ENCODE measurements at regions not wholly inside any gene's neighbourhood (a gene's known extent, or its start where the extent isn't known, plus 50 kb on each side); places are given as distances from the start of the nearest gene placed in this dataset.
"Not testable (repeated sequence)": the region's sequence is repeated elsewhere in the genome, so short reads cannot be mapped to it uniquely, and the experiment has no call there.

DNA sequence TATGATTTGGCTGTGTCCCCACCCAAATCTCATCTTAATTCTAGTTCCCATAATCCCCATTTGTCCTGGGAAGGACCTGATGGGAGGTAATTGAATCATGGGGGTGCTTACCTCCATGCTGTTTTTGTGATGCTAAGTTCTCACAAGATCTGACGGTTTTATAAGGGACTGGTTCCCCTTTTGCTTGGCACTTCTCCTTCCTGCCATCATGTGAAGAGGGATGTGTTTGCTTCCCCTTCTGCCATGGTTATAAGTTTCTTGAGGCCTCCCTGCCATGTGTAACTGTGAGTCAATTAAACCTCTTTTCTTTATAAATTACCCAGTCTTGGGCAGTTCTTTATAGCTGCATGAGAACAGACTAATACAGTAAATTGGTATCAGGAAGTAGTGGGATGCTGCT lies 114.1 kb downstream of the ZNF648 start:
- no peak for DNase-seq

DNA sequence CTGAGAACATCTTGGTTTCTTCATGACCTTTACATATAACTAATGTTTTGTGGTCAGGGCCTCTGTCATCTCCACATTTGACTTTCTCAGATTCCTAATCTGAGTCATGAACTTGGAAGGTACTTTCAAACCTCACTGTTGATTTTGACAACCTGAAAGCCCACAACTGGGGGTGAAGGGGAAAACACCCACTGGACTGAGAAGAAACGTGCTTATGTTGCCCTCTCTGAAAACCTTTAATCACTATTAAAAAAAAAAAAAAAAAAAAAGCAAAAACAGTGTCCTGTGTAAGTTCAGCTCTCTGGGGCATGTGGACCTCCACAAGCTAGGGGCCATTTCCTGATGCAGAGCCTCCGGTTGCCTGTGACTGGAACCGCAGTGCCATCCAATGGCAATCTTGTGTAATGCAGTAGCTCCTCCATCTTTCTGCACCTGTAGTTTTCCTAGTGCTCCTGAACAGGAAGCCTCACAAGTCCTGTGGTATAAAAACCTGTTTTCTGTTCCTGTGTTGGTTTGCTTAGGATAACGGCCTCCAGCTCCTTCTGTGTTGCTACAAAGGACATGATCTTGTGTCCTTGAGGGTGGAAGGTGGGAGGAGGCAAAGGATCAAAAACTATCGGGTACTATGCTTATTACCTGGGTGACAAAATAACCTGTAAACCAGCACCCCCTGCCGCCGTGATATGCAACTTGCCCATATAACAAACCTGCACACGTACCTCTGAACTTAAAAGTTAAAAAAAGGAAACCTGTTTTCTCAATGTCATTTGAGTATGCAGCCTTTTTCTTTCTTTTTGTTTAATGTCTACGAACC lies 124.5 kb downstream of the ZNF648 start:
- peak; percentile 84 for DNase-seq

DNA sequence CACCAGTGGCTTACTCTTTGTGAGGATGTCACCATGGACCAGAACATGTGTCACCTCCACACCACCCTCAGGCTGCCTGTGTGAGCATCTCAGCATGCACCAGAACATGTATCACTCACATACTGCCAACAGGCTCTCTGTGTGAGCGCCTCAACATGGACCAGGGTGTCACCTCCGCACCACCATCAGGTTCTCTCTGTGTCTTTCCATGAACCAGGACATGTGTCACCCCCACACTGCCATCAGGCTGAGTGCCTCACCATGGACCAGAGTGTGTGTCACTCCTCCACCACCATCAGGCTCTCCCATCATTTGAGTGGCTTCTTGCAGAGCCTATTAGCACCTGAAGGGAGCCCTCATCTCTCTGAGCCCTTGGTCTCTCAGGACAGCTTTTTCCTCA lies 125.2 kb downstream of the ZNF648 start:
- no peak for DNase-seq

DNA sequence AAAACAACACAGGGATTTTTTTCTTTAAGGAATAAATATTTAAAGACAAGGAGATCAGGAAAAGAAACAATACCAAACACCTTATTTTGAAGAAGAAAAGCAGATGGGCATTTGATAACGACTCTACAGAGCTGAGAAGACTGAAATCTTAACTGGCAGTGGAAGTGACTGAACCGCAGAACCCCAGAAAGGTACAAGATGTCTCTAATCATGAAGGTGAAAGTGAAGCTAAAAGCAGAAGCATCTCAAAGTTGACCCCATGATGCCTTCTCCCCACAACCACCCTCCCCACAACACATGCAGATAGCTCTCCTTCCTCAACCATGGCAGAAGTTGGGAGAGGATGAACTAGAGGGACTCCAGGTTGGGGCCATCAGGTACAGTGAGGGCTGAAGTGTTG lies 129.6 kb downstream of the ZNF648 start:
- no peak for DNase-seq

DNA sequence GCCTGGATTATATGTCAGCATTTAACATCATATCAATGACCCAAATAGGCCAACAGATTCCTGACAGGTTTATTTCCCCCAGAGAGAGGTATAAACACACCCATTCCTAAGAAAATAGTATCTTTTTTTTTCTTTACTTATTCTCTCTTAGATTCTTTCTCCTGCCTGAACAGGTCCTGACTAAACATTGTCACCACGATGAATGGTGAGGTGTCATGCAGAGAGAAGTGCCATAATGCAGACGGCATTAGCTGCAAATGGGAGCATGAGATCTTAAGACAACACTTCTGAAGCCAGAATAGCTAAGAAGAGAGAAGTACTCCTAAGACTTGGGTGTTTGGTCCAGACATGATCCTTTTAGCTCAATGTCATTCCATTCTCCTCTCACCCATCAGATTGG lies 131.3 kb downstream of the ZNF648 start:
- no peak for DNase-seq

DNA sequence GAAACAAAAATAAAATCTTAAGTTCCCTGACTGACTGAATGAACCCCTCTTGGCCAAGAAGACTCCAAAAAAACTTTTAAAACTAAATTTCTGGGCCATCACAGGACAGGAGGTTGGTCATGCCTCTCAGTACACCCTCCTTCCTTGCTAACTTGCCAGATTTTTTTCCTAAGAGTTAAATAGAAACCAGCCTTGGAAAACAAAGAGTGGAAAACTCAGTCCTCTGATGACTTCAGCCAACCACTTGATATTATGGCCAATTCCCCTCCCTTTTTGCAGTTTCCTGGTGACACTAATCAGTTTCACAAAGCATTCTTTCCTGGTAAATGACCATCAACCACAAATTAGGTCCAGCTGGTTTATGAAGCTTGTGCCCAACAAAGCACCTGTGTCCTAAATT lies 134.8 kb downstream of the ZNF648 start:
- DNase-seq = no peak

DNA sequence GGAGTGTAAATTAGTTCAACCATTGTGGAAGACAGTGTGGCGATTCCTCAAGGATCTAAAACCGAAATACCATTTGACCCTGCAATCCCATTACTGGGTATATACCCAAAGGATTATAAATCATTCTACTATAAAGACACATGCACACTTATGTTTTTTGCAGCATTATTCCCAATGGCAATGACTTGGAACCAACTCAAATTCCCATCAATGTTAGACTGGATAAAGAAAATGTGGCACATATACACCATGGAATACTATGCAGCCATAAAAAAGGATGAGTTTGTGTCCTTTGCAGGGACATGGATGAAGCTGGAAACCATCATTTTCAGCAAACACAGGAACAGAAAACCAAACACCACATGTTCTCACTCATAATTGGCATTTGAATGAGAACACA lies 137.5 kb downstream of the ZNF648 start:
- not testable (repeated sequence) for DNase-seq

DNA sequence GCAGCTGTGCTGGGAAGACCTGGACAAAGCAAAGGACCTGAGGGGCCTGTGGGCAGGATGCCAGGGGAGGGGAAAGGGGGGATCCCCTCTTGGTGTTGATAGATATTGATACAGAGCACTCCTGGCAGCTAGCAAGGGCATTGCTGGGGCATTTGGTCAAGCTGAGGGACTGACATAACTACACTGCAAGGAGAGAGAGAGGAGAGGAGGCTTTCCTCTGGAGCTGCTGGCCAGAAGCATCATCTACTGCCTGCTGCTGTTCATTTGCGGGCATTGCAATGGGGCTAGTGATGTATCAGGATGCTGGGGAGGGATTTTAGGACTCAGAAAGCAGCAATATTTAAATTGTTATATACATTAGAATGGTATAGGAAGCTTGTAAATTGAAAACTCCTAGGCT lies 142.0 kb downstream of the ZNF648 start:
- no peak for DNase-seq

DNA sequence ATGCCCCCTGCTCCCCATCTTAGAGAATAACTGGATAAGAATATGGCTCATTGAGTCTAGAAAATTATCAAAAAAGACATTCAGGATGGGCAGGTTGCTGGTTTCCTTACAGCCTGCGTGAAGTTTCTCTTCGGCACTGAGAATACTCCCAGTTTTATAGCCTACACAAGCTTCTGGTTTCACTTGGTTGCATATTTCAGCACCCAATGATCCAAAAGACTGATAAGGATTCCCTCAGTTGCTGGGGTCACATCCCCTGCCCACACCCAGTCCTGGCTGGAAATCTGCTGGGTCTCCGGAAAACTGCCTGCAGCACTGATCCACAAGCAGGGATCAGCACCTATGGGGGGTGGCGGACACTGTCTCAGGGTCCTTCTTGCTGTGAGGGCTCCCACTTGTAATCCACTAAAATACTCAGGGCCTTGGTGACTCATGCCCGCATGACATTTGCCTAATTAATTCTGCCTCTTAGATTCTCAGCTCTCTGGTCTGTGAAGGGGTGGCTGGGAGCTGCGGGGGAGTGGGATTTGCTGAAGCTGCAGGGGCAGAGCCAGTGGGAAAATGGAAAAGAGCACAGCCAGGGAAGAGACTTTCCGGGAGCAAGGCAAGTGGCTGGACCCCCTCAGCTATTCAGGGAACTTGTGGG lies 142.5 kb downstream of the ZNF648 start:
- no peak for DNase-seq

DNA sequence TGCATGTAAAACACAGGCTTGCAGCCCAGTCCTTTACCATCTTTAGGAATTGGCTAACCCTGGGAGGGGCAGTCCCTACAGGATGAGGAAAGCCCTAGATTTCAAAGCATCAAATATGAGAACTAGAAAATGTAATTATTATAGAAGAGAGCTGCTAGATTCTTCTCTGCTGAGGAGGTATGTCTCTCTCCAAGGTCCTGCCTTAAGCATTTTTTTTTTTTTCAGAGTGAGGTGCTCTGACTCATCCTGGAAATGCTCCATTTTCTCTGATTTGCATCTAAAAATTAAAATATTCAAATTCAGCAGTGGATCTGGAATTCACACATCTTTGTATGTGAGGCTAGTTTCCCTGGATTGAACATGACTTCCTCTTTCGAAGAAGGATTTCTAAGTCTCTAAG lies 149.8 kb downstream of the ZNF648 start:
- DNase-seq = no peak

DNA sequence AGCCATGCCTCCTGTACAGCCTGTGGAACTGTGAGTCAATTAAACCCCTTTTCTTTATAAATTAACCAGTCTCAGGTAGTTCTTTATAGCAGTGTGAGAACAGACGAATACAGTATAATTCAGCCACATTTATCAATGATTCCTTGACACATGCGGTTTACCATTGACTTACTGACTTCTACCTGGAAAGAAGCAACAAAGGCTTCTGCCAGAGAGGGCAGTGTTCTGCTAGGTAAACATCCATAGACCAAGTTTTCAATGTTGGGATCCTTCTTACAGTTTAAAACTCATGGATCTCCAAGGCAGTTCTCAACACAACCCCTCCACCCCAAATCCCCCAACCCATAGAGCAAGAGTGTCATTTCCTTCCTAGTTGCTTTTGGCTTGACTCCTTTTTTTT lies 150.6 kb downstream of the ZNF648 start:
- no peak for DNase-seq

DNA sequence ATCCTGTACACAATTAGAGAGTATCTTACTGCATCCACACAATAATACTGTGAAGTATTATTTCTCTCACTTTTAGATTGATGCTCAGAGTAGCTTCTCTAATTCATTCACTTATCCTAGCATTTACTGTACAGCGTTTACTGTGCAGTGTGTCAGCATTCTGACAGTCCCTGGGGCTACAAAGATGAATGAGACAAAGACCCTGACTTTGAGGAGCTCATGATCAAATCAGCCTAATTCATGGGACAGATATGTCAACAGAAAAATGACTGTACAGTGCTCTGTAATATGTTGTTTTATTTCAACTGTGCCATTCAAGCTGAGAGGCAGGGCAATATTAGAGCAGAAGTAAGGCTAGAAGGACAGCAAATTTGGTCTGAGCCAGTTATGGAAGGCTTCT lies 152.5 kb downstream of the ZNF648 start:
- no peak for DNase-seq

DNA sequence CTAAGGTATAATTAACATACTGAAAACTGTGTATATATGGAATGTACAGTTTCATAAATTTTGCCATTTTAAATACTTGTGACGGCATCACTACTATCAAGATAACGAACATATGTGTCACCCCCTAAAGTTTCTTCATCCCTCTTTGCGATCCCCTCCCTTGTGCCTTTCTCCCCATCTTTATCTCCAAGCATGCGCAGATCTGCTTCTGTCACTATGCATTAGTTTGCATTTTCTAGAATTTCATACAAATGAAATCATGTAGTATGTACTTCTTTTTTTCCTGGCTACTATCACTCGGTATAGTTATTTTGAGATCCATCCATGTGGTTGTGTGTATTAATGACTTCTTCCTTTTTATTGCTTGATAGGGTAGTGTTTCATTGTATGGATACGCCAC lies 154.9 kb downstream of the ZNF648 start:
- no peak for DNase-seq

DNA sequence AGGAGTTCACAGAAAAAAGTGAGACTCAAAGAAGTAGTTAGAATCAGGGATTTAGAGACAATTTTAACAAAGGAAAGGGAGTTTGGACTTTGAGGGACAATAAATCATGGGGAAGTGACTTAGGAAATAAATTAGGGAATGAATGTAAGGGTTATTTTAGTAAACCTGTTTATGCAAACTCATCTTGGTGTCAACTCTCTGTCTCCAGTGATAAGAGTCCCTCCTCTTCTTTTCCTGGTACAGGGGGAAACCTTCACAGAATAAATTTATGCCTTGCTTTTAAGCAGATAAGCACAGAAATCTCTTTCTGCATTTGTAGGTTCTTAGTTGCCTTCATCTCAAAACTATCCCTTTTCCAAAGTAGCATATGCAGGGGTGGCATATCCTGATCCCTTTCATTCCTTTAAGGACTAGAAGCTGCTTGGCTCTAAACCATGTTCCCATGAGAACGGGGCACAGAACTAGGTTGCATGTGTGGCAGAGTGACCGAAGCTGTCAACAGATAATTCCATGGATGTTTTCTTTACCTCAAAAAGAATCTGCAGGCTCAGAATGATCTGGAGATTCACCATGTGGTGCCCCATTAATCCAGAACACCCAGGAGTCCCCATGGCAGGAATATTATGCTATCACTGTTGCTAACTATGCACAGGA lies 155.4 kb downstream of the ZNF648 start:
- DNase-seq = no peak

DNA sequence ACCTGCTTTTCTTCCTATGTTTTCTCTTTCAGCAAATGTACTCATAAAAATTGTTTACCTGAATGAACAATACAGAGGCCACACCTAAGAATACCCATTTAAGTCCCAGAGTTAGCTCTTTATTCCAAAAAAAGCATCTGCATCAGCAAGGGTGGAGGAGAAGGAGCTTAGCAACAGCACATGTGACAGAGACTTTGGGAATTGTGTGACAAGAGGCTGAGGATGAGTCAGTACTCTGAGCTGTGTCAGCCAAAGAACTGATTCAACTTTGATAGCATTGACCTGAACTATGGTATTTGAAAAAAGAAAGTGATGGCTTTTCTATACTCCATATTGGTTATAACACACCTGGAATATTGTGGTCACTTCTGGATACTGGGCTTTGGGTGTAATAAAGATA lies 162.7 kb downstream of the ZNF648 start:
- no peak for DNase-seq

DNA sequence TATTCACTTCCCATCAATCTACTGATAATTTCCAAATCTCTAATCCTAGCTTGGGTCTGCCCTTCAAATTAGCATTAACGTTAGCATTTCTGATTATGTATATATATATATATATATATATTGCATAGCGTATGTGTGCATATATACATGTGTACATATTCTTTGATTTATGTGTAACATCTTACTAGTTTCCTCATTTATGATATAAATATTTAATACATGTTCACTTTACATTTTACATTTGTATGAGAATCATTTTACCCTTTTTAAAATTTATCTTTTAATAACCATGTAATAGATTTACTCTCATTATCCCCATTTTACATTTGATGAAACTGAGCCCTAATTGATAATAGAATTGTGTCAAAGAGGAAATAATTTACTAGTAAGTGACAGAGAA lies 164.7 kb downstream of the ZNF648 start:
- no peak for DNase-seq

DNA sequence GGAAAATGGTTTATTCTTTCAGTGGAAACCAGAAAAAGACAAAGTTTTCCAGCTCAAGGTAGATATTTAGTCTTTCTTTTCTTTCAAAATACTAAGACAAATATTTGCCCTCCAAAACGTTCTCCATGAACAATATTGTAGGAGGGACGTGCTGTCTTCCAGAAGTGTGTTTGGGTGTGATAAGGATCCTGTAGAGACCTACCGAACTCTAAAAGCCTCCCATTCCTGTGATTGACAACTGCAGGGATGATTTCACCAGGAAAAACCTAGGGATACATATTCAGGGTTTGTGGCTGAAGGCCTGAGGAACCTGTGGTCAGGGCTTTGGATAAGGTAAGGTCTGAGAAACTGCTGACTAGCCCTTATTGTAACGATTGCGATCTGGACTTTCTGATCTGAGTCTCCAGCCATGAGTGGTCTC lies 167.1 kb downstream of the ZNF648 start:
- no peak for DNase-seq

DNA sequence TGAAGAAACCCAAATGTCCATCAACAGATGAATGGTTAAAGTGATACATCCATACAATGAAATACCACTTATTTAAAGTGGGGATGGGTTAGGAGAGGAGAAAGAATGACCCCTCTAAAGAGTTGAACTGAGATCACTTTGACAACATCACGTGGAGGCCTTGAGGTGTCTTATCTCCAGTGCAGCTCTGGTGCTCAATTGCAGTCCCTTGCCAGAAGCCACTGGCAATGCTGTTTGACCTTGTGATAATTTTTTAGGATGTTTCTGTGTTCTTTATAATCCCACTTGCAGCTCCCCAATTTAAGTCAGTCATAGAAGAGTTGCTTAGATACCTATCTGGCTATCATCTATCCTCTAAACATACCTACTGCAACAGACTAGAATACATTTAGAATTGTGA lies 167.6 kb downstream of the ZNF648 start:
- no peak for DNase-seq

DNA sequence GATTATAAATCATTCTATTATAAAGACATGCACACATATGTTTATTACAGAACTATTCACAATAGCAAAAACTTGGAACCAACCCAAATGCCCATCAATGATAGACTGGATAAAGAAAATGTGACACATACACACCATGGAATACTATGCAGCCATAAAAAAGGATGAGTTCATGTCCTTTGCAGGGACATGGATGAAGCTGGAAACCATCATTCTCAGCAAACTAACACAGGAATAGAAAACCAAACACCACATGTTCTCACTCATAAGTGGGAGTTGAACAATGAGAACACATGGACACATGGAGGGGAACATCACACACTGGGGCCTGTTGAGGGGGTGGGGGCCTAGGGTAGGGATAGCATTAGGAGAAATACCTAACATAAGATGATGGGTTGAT lies 168.4 kb downstream of the ZNF648 start:
- not testable (repeated sequence) for DNase-seq

DNA sequence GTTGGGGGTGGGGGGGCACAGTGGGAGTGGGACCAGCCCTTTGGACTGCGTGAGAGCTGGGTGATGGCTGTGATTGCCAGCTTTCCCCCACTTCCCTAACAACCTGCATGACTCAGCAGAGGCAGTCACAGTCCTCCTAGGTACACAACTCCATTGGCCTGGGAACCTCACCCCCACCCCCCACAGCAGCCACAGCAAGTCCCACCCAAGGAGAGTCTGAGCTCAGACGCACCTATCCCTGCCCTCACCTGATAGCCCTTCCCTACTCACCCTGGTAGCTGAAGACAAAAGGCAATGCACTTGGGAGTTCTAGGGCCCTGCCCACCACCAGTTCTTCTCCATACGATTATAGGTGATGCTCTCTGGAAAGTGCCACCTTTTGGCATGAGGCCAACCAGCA lies 188.9 kb downstream of the ZNF648 start:
- DNase-seq = no peak

DNA sequence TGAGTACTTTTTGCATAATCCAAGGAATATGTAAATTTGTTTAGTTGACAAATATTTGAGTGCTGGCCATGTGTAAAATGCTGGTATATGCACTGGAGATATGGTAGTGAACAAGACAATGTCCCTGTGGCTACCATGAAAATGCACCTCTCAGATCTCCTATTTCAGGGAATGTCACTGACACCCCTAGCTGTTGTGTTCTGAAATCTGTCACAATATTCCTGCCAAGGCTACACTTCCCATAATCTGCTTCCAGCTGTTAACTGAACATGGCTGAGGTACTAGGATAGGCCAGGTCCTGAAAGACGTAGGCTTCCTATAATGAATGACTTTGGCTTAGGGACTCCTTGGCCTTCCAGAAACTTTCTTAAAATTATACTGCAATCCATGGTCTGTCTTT lies 197.8 kb downstream of the ZNF648 start:
- no peak for DNase-seq

DNA sequence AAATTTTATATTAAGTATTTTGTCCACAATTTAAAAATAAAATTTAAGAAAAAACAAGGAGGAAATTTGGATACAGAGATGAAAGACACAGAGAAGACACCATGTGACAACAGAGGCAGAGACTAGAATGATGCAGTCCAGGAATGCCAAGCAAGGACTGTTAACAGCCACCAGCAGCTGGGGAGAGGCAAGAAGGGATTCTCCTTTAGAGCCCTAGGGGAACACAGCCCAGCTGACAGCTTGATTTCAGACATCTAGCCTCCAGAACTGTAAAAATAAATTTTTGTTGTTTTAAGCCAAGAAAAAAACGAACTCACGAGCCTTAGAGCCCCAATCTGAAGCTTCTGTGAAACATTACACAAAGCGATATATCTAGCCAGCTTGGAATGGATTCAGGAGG lies 198.5 kb downstream of the ZNF648 start:
- DNase-seq = no peak

DNA sequence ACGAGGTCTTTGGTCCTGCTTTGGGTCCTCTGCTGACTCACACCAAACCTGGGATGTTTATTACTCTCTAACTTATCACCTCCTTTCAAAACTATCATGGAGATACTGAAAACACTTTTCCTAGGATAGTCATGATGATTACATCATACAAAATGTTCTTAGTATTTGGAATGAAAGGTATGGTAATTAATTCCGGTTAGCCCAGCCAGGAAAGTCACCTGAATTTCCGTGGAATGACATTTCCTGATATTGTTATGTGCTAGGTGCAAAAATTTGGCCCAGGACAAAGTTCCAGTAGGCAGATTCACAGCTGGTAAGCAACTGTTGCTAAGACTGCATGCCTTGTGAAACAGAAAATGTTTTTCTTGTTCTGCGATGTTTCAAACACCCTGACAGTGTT lies 203.4 kb downstream of the ZNF648 start:
- DNase-seq = no peak

Data from NCI-H1417 treated with DMSO at 0.1 percent for 48 hours (cell line).